Activated CD4-positive, alpha-beta T cell treated with anti-CD3 and anti-CD28 coated beads, Interleukin-2, amount 50 U/mL, for 16 hours (primary cell): ENCODE measurements at regions not wholly inside any gene's neighbourhood (a gene's known extent, or its start where the extent isn't known, plus 50 kb on each side); places are given as distances from the start of the nearest gene placed in this dataset.

Experiments used
- DNase-seq: peaks from one replicate; pipeline ENCODE4 v3.0.0-alpha.2; 2020

DNA sequence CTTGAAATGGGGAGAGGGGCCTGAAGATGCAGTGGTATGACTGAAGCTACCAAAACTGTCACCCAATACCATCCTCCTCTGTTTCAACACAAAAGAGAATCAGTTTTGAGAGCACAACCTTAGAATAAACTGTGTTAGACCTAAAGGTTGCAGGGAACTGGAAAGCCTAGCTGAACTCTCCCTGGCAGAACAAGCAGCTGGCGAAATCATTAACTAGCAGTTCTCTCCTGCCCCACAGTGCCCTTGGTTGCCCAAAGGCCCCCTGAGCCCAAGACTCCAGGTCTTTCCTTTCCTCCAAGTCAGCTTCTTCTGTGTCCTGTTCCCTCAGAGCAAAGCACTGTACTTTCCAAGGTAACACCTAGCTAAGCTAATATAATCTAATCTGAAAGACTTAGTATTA, 135.4 kb upstream of the SLC30A5 start:
- DNase-seq = no peak

DNA sequence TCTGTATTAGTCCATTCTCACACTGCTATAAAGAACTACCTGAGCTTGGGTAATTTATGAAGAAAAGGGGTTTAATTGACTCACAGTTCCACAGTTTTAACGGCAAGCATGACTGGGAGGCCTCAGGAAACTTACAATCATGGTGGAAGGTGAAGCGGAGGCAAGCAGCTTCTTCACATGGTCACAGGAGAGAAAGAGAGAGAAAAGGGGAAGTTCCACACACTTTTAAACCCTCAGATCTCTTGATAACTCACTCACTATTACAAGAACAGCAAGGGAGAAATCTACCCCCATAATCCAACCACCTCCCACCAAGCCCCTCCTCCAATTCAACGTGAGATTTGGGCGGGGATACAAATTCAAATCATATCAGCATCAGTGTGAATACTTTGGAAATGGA, 133.4 kb upstream of the SLC30A5 start:
- no peak for DNase-seq

GRCh38 chr5:68960961-68961360, 132.9 kb upstream of the SLC30A5 start:
- no peak for DNase-seq

DNA sequence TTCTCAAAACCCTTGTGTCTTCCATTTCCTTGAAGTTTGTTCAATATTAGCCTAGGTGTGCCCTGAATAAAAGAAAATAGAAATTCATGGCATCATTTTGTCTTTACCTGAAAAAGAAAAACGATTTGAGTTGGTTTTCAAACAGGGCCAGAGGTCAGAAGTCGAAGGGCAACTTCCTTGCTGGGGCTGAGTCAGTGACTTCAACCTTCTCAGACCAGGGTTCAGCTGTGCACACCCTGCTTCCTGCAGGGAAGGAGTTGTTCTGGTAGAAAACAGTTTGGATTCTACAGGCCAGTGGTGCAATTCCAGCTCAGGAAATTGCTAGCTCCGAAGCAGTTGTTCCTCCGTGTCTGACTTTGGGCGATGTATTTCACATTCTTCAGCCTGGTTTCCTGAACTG, 132.1 kb upstream of the SLC30A5 start:
- DNase-seq = no peak

- DNase-seq = peak; percentile 5
These were observed 130.9 kb upstream of the SLC30A5 start for GRCh38 chr5:68962757-68963484.

- DNase-seq = no peak
These were observed 129.1 kb upstream of the SLC30A5 start for GRCh38 chr5:68964679-68965078.

GRCh38 chr5:68965926-68966325, 127.9 kb upstream of the SLC30A5 start:
- DNase-seq = no peak

GRCh38 chr5:68966596-68966995, 127.2 kb upstream of the SLC30A5 start:
- DNase-seq = no peak

- DNase-seq = no peak
These were observed 125.4 kb upstream of the SLC30A5 start for GRCh38 chr5:68968429-68968828.

DNA sequence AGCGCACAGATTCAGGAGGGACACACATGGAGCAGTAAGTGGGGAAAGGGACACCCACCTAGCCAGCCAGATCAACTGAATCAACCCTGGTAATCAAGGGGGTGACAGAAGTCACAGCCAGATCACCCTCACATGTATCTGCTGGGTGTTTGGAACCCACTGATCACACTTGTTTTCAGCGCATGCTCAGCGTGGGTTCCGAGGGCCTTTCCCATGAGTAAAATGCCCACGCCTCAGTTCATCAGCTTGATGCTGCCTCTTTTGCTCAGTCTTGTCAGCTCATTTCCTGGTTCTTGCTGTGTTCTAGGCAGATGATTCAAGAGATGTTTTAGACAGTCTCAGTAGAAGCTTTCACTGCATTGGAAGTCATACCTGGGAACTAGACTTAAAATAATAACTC, 123.2 kb upstream of the SLC30A5 start:
- DNase-seq = no peak

GRCh38 chr5:68973696-68974095, 120.1 kb upstream of the SLC30A5 start:
- no peak for DNase-seq

DNA sequence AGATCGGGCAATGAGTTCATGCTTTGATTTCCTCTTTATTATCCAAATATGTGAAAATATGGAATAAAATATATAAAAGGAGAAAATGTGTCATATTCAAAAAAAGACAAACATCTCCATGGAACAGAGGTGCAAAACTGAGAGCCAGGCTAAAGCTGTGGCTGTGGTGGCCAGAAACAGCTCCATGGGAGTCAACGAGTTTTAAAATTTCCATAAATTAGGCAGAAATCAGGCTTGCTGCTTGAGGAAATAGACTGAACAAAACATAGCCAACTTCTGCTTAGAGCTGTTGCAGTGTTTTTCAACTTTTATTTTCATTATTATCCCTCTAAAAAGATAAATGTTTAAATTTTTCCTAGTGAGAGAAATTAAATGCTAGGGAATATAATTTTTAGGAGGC, 110.8 kb upstream of the SLC30A5 start:
- no peak for DNase-seq

- DNase-seq = no peak
These were observed 109.9 kb upstream of the SLC30A5 start for GRCh38 chr5:68983959-68984358.

GRCh38 chr5:68991279-68992084, 102.3 kb upstream of the SLC30A5 start:
- DNase-seq = no peak

DNA sequence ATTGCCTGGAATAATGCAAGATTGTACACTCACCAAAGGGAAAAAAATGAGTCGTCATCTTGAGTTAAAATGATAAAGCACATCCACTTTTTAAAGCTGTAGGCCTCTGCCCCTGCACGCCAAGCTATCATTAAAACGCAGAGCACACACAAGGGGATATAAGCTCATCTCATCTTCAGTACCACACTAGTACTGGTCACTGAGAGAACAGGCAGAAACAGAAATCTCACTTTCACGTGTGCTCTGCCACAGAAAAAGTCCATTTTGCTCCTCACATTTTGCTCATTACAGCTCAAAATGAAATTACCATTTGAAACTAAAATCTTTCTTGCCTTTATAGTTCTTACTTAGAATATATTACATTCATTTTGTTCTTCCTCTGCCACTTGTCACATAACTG, 99.2 kb upstream of the SLC30A5 start:
- DNase-seq = peak; percentile 64

- no peak for DNase-seq
These were observed 97.8 kb upstream of the SLC30A5 start for GRCh38 chr5:68995845-68996545.

DNA sequence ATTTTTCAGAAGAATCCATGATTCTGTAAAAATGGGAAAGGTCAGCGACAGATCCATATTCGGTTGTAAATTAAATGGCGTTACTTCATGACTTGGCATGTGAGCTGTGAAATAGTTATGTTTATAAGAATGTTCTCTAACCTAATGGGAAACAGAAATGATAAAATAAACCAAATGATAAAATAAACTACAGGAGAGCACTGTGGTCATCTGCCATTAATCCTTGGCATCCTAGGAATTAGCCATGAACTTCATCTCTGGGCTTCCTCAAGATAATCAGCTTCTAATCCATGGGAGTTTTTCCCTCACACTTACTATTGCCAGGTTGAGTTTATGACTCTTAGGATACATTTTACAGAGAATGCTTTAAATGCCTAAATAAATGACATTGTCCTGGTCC, 94.6 kb upstream of the SLC30A5 start:
- DNase-seq = no peak

- no peak for DNase-seq
These were observed 93.4 kb upstream of the SLC30A5 start for GRCh38 chr5:69000216-69000919.

GRCh38 chr5:69000949-69001348, 92.9 kb upstream of the SLC30A5 start:
- no peak for DNase-seq

DNA sequence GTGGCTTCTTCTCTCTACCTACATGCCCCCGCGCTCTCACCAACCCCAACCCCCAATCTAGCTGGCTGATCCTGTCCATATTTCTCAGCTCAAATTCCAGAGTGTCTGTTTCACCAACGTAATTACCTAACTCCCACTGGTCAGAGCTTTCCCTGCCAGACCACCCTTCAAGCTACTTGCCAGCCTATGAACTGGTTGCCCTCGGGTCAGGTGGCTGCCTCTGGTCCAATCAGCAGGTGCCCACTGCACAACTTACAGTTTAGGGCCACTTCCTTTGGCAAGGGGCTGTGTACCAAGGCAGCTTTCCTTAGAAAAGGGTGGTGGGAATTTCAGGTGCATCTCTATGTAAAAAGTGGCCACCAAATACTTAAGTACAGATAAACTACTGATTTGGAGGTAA, 92.2 kb upstream of the SLC30A5 start:
- DNase-seq = no peak

GRCh38 chr5:69004127-69004526, 89.7 kb upstream of the SLC30A5 start:
- DNase-seq = no peak

DNA sequence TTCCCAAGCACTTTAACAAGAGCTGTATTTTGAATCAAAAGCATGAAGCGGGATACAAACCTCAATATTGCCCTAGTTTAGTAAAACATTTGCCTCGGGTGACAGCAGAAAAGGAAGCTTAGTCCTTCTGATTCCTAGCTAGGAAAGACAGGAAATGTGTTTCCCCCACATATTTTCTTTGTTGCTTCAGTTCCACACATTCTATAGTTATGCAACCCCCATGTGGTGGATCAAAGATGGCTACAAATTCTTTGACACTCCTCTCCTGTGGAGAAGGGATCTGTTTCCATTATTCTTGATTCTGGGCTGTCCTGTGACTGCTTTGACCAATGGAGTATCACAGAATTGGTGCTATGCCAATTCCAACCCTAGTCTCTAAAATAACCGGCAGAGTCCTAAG, 89.1 kb upstream of the SLC30A5 start:
- DNase-seq = no peak

DNA sequence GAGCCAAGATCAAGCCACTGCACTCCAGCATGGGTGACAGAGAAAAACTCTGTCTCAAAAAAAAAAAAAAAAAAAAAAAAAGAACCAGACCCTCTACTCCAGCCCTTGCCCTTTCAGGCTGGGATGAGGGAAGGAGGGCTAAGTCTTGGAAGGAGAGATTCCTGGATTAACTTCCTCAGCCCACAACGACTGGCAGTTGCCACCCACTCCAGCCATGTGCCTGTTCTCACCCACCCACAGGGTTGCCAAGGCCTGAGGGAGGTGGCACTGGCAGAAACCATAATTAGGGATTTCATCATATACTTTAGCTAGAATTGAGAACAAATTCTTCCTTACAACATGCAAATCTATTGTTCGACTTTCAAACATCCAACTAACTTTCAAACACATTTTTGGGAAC, 87.8 kb upstream of the SLC30A5 start:
- DNase-seq = no peak
